ENCODE measurements at regions not wholly inside any gene's neighbourhood (a gene's known extent, or its start where the extent isn't known, plus 50 kb on each side); places are given as distances from the start of the nearest gene placed in this dataset.

DNA sequence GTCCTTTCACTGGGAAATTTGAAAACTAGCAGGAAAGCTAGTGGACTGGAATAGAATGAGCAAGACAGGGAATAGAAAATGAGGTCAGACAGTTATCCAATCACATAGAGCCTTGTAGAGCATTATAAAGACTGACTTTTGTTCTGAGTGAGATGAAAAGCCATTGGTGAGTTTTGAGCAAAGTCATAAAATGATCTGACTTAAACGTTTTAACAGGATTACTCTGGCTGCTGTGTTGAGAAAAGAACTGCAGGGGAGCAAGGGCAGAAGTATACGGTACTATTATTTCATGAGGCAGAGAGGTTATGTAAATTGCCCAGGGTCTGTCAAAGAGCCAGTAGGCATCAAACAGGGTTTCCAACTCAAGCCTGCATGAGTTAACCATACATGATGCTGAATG is 393.4 kb downstream of the TFEC start:
- Histone ChIP-seq H3K79me2 (ENCODE audit: control insufficient read depth, low read length) (no peaks in the 10 kb centered on the region), H3K27ac (ENCODE audit: low read depth, low read length) (no peak overlapping the region), H3K4me2 (ENCODE audit: low read length) (no peak overlapping the region), H4K20me1 (ENCODE audit: control insufficient read depth, insufficient read depth, low read depth, low read length) (no peaks in the 10 kb centered on the region), H3K9me3 (ENCODE audit: control insufficient read depth, insufficient read depth, low read length) (0 out of 2 replicates have a peak, but pooled peaks cover 1% of the 10 kb centered on the region), H3K4me1 (ENCODE audit: control insufficient read depth, low read length) (no peaks in the 10 kb centered on the region), H3K36me3 (ENCODE audit: control insufficient read depth, low read length) (no peaks in the 10 kb centered on the region), H3K9me2 (replicated peaks; ENCODE audit: control insufficient read depth, low read length) (no peaks in the 10 kb centered on the region), H3K27me3 (ENCODE audit: control insufficient read depth, low read length) (no peaks in the 10 kb centered on the region), H3F3A (ENCODE audit: control insufficient read depth, insufficient read depth) (no peaks in the 10 kb centered on the region), H3K4me3 (ENCODE audit: low read length) (no peak overlapping the region)
- TF ChIP-seq EZH2phosphoT487 (IDR thresholded peaks at IDR 0.05; ENCODE audit: borderline replicate concordance, low read length), result no peak
- TF ChIP-seq, protein P1, sequence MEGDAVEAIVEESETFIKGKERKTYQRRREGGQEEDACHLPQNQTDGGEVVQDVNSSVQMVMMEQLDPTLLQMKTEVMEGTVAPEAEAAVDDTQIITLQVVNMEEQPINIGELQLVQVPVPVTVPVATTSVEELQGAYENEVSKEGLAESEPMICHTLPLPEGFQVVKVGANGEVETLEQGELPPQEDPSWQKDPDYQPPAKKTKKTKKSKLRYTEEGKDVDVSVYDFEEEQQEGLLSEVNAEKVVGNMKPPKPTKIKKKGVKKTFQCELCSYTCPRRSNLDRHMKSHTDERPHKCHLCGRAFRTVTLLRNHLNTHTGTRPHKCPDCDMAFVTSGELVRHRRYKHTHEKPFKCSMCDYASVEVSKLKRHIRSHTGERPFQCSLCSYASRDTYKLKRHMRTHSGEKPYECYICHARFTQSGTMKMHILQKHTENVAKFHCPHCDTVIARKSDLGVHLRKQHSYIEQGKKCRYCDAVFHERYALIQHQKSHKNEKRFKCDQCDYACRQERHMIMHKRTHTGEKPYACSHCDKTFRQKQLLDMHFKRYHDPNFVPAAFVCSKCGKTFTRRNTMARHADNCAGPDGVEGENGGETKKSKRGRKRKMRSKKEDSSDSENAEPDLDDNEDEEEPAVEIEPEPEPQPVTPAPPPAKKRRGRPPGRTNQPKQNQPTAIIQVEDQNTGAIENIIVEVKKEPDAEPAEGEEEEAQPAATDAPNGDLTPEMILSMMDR (IDR thresholded peaks at IDR 0.05; ENCODE audit: low read depth, low read length, poor library complexity, severe bottlenecking), result no peak

GRCh38 chr7:115635876-115636275 is 394.7 kb downstream of the TFEC start:
- 0 out of 2 replicates have a peak, but pooled peaks cover 2% of the 10 kb centered on the region for H3K9me3 ChIP-seq (ENCODE audit: control insufficient read depth, insufficient read depth, low read length)
- no peaks in the 10 kb centered on the region for H3F3A ChIP-seq (ENCODE audit: control insufficient read depth, insufficient read depth)
- no peaks in the 10 kb centered on the region for H4K20me1 ChIP-seq (ENCODE audit: control insufficient read depth, insufficient read depth, low read depth, low read length)
- H3K36me3 ChIP-seq (ENCODE audit: control insufficient read depth, low read length), result no peaks in the 10 kb centered on the region
- no peak overlapping the region for H3K4me3 ChIP-seq (ENCODE audit: low read length)
- H3K27ac ChIP-seq (ENCODE audit: low read depth, low read length), result no peak overlapping the region
- H3K4me2 ChIP-seq (ENCODE audit: low read length), result no peak overlapping the region
- TF ChIP-seq EZH2phosphoT487 (IDR thresholded peaks at IDR 0.05; ENCODE audit: borderline replicate concordance, low read length), result no peak
- TF ChIP-seq, protein P1 (IDR thresholded peaks at IDR 0.05; ENCODE audit: low read depth, low read length, poor library complexity, severe bottlenecking), result no peak
- no peaks in the 10 kb centered on the region for H3K27me3 ChIP-seq (ENCODE audit: control insufficient read depth, low read length)
- no peaks in the 10 kb centered on the region for H3K9me2 ChIP-seq (replicated peaks; ENCODE audit: control insufficient read depth, low read length)
- H3K4me1 ChIP-seq (ENCODE audit: control insufficient read depth, low read length), result no peaks in the 10 kb centered on the region
- H3K79me2 ChIP-seq (ENCODE audit: control insufficient read depth, low read length), result no peaks in the 10 kb centered on the region

DNA sequence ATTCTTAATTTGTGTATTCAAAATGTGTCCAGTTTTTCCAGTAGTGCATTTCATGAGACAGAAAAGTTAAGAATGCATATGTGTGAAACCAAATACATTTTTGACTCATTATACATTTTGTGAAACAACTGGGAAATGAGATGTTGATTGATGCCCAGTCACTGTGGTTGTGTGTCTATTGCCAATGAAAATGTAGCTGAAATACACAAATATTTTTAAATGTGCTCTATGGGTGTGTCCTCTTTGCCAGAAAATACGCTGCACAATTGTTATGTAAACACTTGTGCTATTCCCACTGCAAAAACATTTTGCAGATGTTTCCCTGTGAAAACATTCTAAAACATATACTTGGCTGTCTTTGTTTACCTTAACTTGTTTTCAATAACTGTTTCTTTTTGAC is 395.2 kb downstream of the TFEC start:
- Histone ChIP-seq H3K27ac (ENCODE audit: low read depth, low read length) (no peak overlapping the region), H4K20me1 (ENCODE audit: control insufficient read depth, insufficient read depth, low read depth, low read length) (no peaks in the 10 kb centered on the region)

More for the DNA sequence above, 395.2 kb downstream of the TFEC start:
- Histone ChIP-seq H3K4me1 (ENCODE audit: control insufficient read depth, low read length) (no peaks in the 10 kb centered on the region), H3K79me2 (ENCODE audit: control insufficient read depth, low read length) (no peaks in the 10 kb centered on the region), H3K9me2 (replicated peaks; ENCODE audit: control insufficient read depth, low read length) (no peaks in the 10 kb centered on the region), H3K4me3 (ENCODE audit: low read length) (no peak overlapping the region), H3K4me2 (ENCODE audit: low read length) (no peak overlapping the region), H3F3A (ENCODE audit: control insufficient read depth, insufficient read depth) (no peaks in the 10 kb centered on the region), H3K27me3 (ENCODE audit: control insufficient read depth, low read length) (no peaks in the 10 kb centered on the region), H3K9me3 (ENCODE audit: control insufficient read depth, insufficient read depth, low read length) (0 out of 2 replicates have a peak, but pooled peaks cover 2% of the 10 kb centered on the region), H3K36me3 (ENCODE audit: control insufficient read depth, low read length) (no peaks in the 10 kb centered on the region)
- TF ChIP-seq EZH2phosphoT487 (IDR thresholded peaks at IDR 0.05; ENCODE audit: borderline replicate concordance, low read length), result no peak
- TF ChIP-seq, protein P1 (IDR thresholded peaks at IDR 0.05; ENCODE audit: low read depth, low read length, poor library complexity, severe bottlenecking), result no peak
